ENCODE measurements at regions not wholly inside any gene's neighbourhood (a gene's known extent, or its start where the extent isn't known, plus 50 kb on each side); places are given as distances from the start of the nearest gene placed in this dataset.

DNA sequence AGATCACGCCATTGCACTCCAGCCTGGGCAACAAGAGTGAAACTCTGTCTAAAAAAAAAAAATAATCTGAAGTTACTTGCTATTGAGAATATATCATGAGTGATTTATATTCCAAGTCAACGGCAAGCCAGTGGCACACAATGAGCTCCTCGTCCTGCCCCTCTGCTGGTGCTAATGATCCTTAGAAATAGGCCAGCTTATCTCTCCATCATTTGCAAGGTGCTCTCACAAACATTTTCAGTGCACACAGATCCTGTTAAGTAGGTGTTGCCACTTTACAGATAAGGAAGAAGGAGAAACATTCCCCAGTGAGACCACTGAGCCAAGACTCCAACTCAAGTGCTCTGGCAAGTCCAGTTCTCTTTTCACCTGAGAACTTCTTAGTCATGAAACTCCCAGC, 91.3 kb upstream of the GPR45 start:
- no peak for DNase-seq (ENCODE audit: extremely low read depth, low read depth, low spot score)

DNA sequence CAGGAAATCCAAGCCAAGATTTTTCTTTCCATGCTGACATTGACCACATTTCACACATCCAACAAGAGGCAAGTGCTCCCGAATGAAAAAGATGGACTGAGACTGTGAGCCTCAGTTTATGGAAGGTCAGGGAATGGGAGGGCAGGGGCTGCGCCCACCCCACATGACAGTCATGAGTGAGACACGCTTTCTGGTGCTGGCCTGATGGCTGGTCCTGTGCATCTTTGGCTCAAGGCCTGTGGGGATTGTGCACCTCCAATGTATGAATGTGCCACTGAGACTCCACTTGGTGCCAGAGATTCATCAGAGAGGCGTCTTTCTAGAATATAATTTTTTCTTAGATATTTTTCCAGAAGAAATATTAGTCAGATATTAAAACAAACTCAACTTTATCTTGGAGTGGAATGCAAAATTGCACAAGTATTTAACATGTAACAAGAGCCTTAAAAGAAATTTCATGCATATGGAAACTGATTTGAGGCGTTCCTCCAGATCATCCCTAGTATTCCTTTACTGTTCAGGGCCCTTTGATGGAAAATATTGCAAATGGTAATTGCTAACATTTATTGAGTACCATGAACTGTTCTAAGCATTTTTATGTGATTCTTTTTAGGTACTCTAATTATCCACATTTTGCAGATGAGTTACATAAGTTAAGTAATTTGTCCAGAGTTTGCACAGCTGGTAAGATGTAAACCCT, 87.3 kb upstream of the GPR45 start:
- DNase-seq (ENCODE audit: extremely low read depth, low read depth, low spot score), result no peak

- DNase-seq (ENCODE audit: extremely low read depth, low read depth, low spot score), result no peak
Observed at GRCh38 chr2:105156166-105156565, 85.4 kb upstream of the GPR45 start.

- DNase-seq (ENCODE audit: extremely low read depth, low read depth, low spot score), result no peak
Observed at GRCh38 chr2:105158002-105158401, 83.5 kb upstream of the GPR45 start.

DNA sequence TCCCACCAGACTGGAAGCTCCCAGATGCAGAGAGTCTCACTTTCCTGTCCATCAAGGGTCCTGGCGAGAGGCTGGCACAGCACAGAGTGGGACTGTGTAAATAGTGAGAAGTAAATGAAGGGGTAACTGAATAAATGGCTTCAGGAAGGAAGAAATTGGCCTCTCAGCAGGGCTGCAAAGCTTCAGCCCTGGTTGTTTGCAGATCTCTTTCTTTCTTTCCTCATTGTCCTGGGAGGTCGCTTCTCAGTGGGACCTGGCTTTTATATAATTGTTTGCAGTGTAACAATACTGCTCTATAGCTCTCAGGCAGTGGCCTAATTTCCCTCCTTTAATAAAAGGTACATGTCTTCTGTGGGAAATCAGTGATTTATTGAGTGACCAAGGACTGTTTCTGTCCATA, 74.9 kb upstream of the GPR45 start:
- DNase-seq (ENCODE audit: extremely low read depth, low read depth, low spot score), result no peak

DNA sequence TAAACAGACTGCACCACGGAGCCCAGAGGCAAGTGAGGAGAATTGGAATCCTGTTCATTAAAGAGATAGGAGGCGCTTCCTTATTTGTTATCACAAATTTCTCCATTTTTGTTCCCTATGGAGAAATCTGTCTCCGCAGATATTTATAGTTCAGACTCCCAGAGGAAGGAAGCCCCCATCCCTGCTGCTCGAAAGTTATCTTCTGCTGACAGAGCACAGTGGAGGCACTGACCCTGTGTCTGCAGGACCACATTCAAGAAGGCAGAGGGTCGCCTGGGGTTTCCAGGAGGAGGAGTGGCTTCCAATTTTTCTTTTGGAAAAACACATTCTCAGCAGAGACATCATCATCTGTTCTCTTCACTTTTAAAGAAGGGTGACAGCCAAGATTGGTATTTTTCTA, 73.0 kb upstream of the GPR45 start:
- no peak for DNase-seq (ENCODE audit: extremely low read depth, low read depth, low spot score)

GRCh38 chr2:105175231-105175630, 66.3 kb upstream of the GPR45 start:
- DNase-seq (ENCODE audit: extremely low read depth, low read depth, low spot score), result no peak

GRCh38 chr2:105176429-105176828, 65.1 kb upstream of the GPR45 start:
- no peak for DNase-seq (ENCODE audit: extremely low read depth, low read depth, low spot score)

DNA sequence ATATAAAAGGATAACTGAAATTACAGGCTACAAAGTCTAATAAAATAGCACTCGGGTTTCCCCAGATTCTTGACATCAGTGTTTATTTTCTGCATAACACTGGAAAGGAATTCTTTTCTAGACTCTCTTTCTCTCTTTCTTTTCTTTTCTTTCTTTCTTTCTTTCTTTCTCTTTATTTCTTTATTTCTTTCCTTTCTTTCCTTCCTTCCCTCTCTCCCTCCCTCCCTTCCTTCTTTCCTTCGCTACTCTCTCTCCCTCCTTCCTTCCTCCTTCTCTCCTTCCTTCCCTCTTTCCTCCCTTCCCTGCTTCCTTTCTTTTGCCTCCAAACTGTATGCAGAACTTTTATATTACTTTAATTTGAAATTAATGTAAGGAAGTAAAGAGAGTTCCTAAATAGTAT, 64.5 kb upstream of the GPR45 start:
- no peak for DNase-seq (ENCODE audit: extremely low read depth, low read depth, low spot score)

DNA sequence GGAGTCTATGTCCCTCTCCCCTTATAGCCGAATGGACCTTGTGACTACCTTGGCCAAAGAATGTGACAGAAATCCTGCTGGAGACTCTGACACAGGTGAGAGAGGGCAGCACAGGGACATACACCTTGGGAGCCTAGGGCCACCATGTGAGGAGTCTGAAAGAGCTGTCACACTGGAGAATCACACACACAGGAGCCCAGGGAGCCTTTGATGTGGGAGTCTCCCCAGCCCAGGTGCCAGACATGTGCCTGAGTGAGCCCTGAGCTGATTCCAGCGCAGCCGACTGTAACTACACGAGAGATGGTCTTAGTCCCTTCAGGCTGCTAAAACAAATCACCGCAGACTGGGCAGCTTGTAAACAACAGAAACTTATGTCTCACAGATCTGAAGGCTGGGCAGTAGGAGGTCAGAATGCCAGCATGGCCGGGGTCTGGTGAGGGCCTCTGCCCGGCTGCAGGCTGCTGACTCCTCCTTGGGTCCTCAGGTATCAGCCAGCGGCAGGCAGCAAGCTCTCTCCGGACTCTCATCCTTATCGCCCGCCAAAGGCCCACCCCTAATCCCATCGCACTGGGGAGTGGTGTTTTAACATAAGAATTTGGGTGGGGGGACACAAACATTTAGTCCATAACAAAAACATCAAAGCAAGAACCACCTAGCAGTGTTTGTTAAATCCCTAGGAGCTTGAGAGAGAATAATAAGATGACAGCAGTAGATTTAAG, 63.8 kb upstream of the GPR45 start:
- DNase-seq (ENCODE audit: extremely low read depth, low read depth, low spot score), result no peak

GRCh38 chr2:105179469-105180372, 61.8 kb upstream of the GPR45 start:
- peak; percentile 79 for DNase-seq (ENCODE audit: extremely low read depth, low read depth, low spot score)

GRCh38 chr2:105180491-105180972, 61.0 kb upstream of the GPR45 start:
- no peak for DNase-seq (ENCODE audit: extremely low read depth, low read depth, low spot score)

GRCh38 chr2:105181282-105181681, 60.3 kb upstream of the GPR45 start:
- no peak for DNase-seq (ENCODE audit: extremely low read depth, low read depth, low spot score)

- no peak for DNase-seq (ENCODE audit: extremely low read depth, low read depth, low spot score)
Observed at GRCh38 chr2:105183555-105184323, 57.8 kb upstream of the GPR45 start.

GRCh38 chr2:105184420-105184819, 57.1 kb upstream of the GPR45 start:
- no peak for DNase-seq (ENCODE audit: extremely low read depth, low read depth, low spot score)

- no peak for DNase-seq (ENCODE audit: extremely low read depth, low read depth, low spot score)
Observed at GRCh38 chr2:105186967-105187498, 54.5 kb upstream of the GPR45 start.

- no peak for DNase-seq (ENCODE audit: extremely low read depth, low read depth, low spot score)
Observed at GRCh38 chr2:105187531-105187930, 54.0 kb upstream of the GPR45 start.

DNA sequence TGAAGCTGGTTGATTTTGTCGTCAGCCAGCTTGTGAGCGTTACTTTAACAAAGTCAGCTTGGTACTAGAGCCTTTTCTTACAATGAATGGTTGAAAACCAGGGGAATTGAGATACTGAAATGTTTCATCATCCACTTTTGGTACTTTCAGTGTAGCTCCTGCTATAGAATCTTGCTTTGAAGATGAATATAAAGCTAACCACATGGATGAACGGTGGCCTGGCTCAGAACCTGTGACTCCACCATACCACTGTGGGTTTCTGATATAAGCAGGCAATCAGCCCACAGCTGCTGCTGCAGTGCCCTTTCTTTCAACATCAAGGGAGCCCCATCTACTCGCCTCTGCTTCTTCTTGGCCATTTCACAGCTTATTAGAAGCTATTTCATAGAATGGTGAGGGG, 53.2 kb upstream of the GPR45 start:
- DNase-seq (ENCODE audit: extremely low read depth, low read depth, low spot score), result no peak

All from glomerular endothelial cell (primary cell).